Hematopoietic multipotent progenitor cell treated with erythropoietin and hydrocortisone succinate and interleukin-3 and kit ligand, for 17 days (in vitro differentiated cells): ENCODE measurements at regions not wholly inside any gene's neighbourhood (a gene's known extent, or its start where the extent isn't known, plus 50 kb on each side); places are given as distances from the start of the nearest gene placed in this dataset.
A peak's percentile ranks its signal among the peaks of the same experiment; 100 is the strongest.
"Not testable (repeated sequence)": the region's sequence is repeated elsewhere in the genome, so short reads cannot be mapped to it uniquely, and the experiment has no call there.

Experiments used
- DNase-seq: peaks from one replicate; pipeline ENCODE4 v3.0.0-alpha.2; 2015; ENCODE audit warnings: low spot score

DNA sequence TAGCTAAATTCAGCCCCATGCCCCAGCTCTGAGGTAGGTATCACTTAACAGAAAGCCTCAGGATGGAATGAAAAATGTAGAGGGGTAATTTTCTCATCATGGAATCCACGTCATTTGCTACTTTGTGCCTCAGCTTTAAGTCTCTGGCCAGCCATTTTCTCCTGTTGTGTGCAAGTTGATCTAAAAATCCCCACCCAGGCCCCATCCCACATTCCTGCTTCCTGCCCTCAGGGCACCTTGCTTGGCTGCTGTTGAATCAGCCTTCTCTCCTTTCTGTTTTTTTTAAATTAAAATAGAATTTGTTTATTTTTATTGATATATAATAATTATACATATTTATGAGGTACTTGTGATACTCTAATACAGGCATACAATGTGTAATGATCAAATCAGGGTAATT is 179.9 kb upstream of the TSHZ3 start:
- no peak for DNase-seq

DNA sequence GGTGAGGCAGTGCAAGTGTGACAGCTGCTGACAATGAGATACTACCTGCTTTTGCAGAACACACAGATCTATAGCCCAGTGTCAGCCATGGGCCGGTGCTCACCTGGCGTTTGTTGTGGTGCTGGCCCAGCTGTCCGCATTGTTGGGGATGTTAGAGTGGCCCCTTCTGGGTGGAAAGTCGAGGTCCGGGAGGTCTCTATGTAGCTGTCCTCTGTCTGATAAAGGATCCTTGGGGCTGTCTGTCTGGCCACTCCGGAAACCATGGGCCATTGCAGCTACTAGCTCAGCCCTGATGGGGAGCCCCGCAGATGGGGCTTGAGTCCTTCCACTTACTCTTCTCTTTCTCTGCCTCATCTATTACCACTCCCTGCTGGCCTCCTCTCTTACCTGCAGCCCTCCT is 181.5 kb upstream of the TSHZ3 start:
- DNase-seq, result no peak

DNA sequence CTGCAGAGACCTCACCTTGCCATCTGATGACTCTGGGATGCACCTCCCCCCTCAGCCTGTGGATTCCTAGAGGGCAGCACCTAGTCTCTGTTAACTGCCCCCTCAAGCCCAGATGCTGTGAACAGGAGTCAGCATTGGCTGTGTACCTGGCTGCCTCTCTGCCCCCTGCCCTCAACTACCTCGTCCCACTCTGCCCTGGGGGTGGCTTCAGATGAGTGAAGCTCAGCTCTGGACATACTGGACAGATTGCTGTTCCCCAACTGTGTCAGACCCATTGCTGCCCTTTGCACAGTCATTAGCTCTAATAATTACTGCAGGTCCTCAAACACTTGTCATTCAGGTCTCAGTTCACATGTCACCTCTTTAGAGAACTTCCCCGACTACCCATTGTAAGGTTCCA is 182.1 kb upstream of the TSHZ3 start:
- DNase-seq, result no peak

DNA sequence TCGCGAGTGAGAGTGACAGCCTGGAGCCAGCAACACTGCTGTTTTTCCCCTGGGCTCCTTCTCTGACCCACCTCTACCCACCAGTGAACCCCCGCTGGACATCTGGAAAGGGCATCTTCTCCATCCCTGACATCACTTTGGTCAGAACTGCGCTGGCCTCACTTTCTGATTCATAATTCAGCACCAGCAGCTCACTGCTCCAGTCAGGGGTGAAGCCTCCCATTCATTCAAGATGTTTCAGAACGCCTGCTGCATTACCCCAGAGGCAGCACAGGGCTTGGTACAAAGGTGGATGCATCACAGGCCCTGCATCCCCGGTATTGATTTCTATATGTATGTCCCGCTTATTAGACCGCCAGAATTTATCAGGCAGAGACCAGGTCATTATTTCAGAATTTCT is 182.8 kb upstream of the TSHZ3 start:
- no peak for DNase-seq

DNA sequence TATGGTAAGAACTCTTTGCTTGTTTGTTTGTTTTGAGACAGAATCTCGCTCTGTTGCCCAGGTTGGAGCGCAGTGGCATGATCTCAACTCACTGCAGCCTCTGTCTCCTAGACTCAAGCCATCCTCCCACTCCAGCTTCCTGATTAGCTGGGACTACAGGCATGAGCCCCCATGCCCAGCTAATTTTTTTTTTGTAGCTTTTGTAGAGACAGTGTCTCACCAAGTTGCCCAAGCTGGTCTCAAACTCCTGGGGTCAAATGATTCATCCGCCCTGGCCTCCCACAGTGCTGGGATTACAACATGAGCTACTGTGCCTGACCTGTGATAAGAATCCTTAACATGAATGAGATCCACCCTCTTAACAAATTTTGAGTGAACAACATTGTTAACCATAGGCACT is 183.9 kb upstream of the TSHZ3 start:
- DNase-seq, result no peak

DNA sequence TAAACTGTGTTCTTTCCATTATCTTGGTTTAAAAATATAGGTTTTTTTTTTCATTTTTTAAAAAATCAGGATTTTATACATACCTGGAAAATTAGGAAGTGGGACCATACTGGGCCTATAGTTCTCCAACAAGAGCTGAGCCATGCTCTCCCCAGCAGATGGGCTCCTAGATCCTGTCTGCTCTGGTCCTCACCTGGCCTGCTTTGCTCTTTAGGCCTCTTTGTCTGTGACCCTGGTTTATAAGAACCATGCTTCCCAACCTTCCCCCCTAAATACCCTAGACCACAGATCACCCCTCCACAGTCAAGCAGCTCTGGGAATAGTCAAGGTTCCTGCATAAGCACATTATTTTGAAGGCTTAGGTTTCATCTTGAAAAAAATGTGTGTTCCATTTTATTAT is 185.0 kb upstream of the TSHZ3 start:
- no peak for DNase-seq

DNA sequence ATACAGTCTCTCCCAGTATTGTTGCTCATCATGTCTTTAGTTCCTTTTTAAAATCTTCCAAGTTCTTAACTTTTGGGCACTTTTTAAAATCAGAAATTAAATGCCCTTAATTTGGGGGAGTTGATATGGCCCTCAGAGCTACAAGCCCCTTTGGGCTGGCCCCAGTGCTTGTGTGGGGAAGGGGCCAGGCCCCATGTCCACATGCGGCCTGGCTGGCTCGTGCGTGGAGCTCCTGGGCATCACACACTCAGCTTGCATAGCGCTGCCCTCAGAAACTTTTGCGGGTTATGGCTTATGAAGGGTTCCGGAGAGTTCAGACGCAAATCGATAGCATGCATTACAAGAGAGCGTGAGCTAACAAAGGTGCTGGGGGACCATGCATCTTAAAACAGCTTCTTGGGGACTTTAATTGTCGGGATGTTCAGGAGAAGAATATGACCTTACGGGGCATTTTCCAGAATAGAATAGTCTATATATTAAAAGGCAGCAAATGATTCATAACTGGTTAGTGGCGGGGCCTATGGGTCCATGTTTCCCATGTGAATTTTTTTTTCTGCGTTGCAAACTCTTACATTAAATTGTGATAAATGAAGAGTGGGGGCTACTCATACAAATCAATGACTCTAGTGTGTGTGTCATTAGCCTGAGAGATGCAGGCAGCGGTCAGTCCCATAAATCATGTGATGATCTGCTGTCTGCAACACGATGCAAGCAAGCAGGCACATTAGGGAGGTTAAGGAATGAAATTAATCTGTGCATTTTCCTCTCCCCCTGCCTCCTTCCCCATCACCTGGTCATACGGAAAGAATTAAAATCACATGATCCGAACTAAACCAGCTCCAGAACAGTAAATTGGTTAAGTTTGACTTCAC is 185.8 kb upstream of the TSHZ3 start:
- DNase-seq, result no peak

DNA sequence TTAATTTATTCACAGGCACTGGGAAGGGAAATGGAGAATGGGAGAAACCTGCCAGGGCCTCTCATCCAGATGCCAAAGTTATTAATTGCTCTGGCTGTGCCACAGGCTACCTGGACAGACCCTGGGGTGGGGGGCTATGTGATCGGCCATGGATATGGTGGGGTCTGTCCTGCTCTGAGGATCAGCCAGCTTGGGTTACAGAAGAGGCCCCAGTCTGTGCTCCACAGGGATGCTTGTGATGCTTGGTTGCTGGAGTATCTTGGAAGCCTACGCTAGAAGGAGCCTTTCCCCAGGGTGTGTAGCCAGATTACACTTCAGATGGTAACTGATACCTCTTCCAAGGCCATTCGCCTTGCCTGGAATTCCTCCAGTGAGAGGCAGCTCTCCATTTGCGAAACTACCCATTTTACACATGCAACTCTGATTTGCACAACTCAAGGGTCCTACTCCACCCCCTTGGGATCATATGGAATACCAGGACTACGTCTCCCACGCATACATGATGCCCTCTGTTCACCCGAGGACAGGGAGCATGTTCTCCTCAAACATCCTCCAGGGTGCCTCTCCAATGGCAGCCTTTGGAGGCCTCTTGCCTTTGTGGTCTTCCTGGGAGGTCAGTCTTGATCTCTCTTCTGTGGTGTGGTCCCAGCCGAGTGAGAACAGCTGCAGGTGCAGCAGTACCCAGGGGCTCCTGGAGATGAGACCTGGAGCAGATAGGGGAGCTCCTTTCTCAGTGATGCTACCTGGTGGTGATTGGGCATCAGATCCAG is 186.6 kb upstream of the TSHZ3 start:
- no peak for DNase-seq

DNA sequence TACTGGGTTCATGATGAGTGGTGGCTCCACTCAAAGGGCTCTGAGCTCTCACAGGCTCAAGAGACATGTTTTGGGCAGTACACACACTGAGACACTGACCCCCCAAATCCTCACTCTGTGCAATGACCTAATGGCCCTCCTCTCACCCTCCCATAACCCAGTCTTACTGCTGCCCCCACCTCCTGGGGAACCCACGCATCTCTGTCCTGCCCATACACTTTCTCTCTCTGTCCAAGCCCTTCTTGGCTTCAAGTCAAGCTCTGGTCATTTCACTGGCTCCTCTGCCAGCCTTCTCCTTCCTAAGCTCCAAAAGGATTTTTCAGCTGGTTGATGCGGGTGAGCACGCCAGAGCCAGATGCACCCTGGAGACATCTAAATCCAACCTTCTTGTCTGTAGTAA is 187.9 kb upstream of the TSHZ3 start:
- no peak for DNase-seq

DNA sequence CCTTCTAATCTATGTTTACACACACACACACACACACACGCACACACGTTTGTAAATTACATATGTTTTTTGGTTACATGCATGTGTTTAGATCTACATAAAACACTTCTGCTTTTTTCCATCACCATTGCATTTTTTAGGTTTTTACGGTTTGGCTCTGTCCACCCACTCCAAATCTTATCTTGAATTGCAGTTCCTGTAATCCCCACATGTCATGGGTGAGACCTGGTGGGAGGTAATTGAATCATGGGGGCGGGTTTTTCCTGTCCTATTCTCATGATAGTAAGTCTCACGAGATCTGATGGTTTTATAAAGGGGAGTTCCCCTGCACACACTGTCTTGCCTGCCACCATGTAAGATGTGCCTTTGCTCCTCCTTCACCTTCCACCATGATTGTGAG is 188.7 kb upstream of the TSHZ3 start:
- DNase-seq, result not testable (repeated sequence)

DNA sequence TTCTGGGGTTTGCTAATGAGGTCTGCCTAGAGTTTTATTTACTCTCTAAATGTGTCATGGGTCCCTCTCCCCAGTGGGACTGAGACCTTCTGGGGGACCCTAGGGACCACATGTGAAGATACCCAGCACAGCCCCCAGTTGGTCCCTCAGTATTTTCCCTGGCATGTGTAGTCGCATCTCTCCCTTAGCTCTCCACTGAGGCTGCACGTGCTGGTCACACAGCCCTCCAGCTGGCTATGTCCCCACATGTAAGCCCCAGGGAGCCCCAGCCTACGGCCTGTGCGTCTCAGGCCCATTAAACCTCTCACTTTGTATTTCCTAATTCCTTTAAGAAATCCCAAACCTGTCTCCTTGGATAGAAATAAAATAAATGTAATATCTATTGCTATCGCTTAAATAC is 189.6 kb upstream of the TSHZ3 start:
- DNase-seq, result no peak

DNA sequence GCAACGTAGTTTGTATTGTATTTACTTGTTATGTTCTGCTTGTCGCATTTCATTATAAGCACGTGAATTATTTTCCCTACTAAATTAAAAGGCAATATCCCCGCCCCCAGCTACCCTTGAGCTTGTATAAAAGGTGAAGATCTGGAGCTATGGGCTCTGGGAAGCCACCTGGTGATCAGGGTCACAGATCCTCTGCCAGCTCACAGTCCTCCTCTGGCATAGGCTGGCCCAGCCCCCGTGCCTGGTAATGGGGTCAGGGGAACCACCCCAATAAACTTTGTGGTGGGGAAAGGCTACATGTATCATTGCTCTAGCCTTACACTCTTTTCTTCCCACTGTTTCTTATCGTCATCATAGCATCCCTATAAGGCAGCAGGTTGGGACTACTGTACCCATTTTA is 190.2 kb upstream of the TSHZ3 start:
- DNase-seq, result no peak

DNA sequence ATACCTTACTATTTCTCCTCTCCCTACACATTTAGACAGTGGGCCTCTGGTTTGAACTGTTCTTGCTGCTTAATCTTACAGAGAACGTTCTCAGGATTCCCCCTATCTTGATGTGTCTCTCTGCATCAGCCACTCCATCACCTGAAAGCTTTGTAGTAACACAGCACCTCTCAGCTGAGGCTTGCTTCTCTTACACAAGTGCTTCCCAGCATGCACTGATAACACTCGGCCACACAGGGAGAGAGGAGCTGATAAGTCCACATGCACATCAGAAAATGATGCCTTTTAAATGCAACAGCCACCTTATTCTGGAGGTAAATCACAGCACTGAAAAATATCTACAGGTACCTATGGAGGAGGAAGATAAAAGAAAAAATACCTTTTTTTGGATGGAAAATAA is 192.2 kb upstream of the TSHZ3 start:
- no peak for DNase-seq

DNA sequence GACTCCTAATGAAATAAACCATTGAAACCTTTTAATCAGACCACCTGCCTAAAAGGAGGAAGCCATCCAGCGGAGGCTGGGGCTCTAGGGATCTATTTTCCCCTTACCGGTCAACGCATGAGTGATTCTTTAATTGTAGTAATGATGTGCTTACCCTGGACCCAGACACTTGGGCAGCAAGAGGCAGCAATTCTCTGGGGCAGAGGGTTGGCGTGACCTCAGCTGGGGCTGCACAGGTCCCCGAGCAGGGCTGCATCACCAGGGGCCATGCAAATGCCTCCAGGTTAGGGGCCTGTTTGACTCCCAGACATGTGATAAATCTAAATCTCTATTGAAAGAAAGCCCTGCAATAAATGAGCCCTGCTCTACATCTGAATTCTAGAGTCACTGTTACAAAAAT is 194.2 kb upstream of the TSHZ3 start:
- no peak for DNase-seq

DNA sequence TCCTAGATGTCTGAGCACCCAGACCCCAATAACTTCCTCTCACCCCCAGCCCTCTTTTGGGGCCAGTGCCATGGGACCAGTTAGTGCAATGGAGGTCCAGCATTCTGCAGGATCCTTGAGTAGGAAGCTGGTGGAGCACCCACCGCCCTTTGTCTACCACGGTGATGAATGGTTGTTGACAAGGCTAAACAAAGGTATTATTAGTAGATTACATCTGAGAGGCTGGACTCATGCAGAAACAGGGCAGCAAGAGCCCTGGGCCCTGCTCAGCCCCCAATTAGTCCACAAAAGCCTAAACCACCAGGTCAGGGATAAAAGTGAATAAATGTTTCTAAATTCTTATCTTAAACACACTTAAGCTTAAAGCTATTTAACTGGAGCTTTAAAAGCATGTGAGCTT is 196.5 kb upstream of the TSHZ3 start:
- DNase-seq, result no peak

DNA sequence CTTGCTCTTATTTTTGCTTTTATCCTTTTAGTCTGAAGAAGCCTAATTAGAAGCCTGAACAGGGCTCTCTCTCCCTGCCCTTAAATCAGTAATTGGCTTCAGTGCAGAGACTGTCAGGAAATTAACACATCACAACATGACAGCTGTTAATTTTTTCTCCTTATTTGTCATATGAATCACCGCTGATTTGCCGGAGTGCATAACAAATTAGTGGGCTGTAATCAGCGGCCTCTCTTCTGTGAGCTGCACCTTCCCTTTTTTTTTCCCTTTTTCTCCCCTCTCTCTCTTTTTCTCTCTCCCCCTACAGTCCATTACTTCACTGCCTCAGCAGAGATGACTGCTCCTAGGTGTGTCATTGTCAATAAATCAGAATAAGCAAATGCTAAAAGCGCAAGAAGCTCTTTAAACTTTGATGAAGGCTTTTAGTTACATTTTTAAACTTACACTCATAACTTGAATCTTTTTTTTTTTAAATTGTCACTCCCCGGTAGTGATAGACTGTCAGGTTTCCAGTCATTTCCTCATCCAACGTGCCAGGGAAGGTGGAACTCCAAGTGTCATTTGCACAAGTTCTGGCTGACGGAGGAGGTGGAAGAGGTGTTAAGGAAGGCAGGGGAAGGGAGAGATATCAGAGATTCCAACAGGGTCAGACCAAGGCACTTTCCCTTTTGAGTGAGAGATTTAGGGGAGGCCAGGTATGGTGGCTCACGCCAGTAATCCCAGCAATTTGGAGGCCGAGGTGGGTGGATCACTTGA is 197.1 kb upstream of the TSHZ3 start:
- no peak for DNase-seq

DNA sequence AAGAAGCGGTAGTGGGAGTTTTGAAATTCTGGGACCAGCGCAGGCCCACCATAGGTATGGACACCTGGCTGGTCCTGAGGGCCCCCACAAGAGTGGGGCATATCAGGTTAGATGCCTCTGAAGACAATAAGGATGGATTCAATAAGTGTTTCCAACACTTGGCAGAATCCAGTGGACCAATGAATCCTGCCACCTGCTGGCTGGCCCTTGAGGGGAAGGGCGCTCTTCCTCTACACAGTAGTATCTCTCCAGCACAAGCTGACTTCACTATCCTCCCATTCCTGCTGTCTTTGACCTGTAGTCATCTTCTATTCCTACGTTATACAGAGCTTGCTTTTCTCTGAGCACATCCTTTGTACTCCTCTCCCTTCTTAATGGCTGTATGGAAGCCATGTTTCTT is 199.7 kb upstream of the TSHZ3 start:
- peak; percentile 5 for DNase-seq

DNA sequence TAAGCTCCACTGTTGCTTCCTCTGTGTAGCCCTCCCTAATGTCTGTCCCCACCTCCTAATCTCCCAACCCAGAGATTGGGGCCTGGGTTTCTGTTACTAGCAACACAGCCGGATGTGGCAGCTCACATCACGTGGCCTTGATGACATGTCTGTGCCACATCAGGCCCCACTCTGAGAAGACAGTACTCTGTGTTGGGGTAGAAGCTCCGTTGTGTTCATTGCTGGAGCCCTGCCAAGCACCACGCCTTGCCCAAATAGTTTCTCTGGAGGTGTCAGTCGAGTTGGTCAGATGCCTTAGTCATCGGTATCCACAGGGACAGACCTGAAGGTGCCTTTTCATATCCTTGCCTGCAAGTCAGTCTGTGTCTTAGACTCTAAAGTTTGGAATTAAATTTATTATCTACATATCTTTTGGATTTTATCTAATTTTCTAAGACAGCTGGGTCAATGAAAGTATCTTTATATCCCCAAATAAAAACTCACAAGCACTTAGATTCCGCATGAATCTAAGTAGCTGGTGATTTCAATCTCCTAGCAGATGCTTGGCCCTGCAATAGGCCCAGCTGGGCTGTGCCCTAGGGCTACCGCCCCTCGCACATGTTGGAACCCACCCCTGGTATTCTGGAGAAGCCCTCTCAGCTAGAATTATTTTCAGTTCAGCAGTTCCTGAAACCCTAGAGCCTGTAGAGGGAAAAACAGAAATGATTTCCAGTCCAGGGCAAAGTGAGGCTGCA is 204.0 kb upstream of the TSHZ3 start:
- no peak for DNase-seq

DNA sequence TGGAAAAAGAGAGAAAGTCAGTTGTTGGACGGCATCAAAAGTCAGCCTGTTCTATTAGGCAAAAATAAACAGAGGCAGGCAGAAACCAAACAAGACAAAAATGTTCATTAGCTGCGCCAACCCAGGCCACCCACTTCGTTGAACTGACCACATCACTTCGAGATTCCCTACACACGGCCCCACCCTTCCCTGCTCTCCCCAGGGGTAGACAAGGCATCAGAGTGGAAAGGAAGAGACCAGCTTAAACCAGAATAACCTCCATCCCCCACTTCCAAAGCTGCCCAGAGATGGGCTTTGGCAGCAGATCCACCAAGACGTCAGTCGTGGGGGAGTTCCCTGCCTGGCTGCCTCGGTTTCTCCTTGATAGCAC is 204.6 kb upstream of the TSHZ3 start:
- DNase-seq, result no peak

DNA sequence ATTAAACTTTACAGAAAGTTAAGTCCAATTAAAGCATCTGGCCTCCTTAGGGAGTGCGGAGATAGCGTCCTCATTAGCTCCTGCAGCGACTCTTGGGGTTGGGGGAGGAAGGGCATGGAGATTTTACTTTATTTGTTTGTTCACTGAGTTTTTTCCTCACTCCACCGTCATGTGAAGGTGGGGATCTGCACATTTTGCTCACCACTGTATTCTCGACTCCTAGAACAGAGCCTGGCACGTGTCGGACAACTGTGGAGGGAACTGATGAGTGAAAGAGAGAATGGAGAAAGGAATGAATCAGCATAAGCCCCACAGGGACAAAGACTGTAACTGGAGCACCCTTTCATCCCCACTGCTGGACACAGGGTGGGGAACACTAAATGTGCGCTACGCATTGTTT is 205.1 kb upstream of the TSHZ3 start:
- DNase-seq, result no peak

DNA sequence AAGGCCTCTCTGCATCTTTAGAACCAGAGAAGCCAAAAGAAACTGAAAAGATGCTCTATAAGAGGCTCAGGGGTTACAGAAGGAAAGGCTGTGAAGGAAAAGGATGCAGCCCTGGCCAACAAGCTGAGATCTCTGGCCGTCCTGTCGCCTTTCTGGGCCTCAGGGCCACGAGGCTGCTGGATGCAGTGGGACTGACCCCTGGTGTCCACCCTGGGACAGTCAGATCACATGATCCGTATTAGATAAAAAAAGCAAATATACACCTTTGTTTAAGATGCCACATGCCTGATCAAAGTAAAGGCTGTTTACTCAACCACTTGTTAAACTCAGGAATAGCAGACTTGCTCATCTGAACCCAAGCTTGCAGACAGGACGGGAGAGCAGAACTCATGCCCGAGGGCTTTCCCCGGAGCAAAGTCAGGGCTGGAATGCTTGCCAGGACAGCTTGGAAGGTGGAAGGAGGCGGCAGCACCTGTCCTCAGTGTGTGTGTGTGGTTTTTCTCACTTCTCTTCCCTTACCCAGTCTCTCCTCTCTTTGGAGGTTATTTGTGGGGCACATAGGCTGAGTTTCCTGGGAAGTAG is 206.5 kb upstream of the TSHZ3 start:
- DNase-seq, result no peak

DNA sequence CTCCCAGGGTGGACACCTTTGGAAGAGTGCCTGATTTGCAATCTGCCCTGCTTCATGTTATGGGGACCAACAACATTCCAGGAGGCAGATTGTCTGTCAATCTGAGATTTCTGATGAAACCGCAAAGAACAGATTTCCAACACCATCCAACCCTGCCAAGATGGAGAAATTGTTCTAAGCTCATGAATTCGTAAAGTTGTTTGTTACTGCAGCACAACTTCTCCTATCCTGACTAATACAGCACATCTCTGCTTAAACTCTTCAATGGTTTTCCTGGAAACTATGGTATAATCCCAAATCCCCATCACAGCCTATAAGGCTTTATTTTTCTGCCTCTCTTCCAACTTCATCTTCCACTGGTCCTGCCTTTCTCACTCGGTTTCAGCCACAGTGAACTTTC is 210.3 kb upstream of the TSHZ3 start:
- DNase-seq, result no peak
